ENCODE measurements at regions not wholly inside any gene's neighbourhood (a gene's known extent, or its start where the extent isn't known, plus 50 kb on each side); places are given as distances from the start of the nearest gene placed in this dataset.

- DNase-seq: no peak
These were observed 58.3 kb upstream of the LYST start for GRCh38 chr1:235925016-235925415.

GRCh38 chr1:235923466-235924021 lies 56.8 kb upstream of the LYST start:
- no peak for DNase-seq

- DNase-seq: no peak
These were observed 54.1 kb upstream of the LYST start for GRCh38 chr1:235920596-235921375.

- DNase-seq: no peak
These were observed 53.2 kb upstream of the LYST start for GRCh38 chr1:235919833-235920441.

- DNase-seq: no peak
These were observed 52.6 kb upstream of the LYST start for GRCh38 chr1:235919127-235919832.

GRCh38 chr1:235918465-235918864 lies 51.8 kb upstream of the LYST start:
- DNase-seq: no peak

GRCh38 chr1:235918032-235918431 lies 51.3 kb upstream of the LYST start:
- DNase-seq: no peak

- DNase-seq: peak; percentile 64
These were observed 50.6 kb upstream of the LYST start for GRCh38 chr1:235917267-235917811.
